CD4-positive, alpha-beta T cell (primary cell): ENCODE measurements at regions not wholly inside any gene's neighbourhood (a gene's known extent, or its start where the extent isn't known, plus 50 kb on each side); places are given as distances from the start of the nearest gene placed in this dataset.

Experiments used
- ATAC-seq: fragments of 200-7000 bp; cut with Tn5 transposase; one replicate; pipeline ENCODE4 v1.10.0; 2022; ENCODE audit warnings: mild to moderate bottlenecking; ENCODE audit not compliant: poor library complexity
- CTCF ChIA-PET: fragments of 350-600 bp; sonication (Branson Sonifier 250); formaldehyde crosslinking; loops from one replicate; lab custom pipeline; 2021; ENCODE audit warnings: antibody characterized with exemption, inconsistent platforms; lab: Charles Lee
- POLR2A ChIA-PET: fragments of 350-600 bp; sonication (Branson Sonifier 250); formaldehyde crosslinking; loops from one replicate; lab custom pipeline; 2021; ENCODE audit warnings: antibody characterized with exemption, inconsistent platforms; lab: Charles Lee
- DNase-seq, 14 experiments: peaks; one replicate each; pipeline ENCODE4 v3.0.0-alpha.2; 2013 to 2020; ENCODE audit warnings: mixed read lengths in 2 of 14
- H3K27ac ChIP-seq, 2 donors: one replicate each; pipeline versions ENCODE4 v1.5.1 to v1.7.0; 2013; ENCODE audit warnings: low read length in 2 of 2, low read depth in 1 of 2, mild to moderate bottlenecking in 1 of 2
- H3K27me3 ChIP-seq, 2 experiments: 1 replicate in 1 of 2; 2 replicates in 1 of 2; pipeline versions ENCODE4 v1.6.1 to v1.7.0; 2013; ENCODE audit warnings: low read length in 2 of 2, control low read depth in 1 of 2, mild to moderate bottlenecking in 1 of 2, moderate library complexity in 1 of 2; ENCODE audit not compliant: insufficient read depth in 2 of 2, control insufficient read depth in 1 of 2
- H3K36me3 ChIP-seq: one replicate; pipeline ENCODE4 v1.6.1; 2013; ENCODE audit warnings: low read length, control low read depth; ENCODE audit not compliant: insufficient read depth
- H3K4me1 ChIP-seq: one replicate; pipeline ENCODE4 v1.6.1; 2013; ENCODE audit warnings: low read length, control low read depth; ENCODE audit not compliant: insufficient read depth
- H3K4me3 ChIP-seq: one replicate; pipeline ENCODE4 v1.5.1; 2013; ENCODE audit warnings: mild to moderate bottlenecking, low read length, moderate library complexity
- H3K9me3 ChIP-seq, 2 experiments: 1 replicate in 1 of 2; 2 replicates in 1 of 2; pipeline versions ENCODE4 v1.6.1 to v1.7.0; 2013; ENCODE audit warnings: low read length in 2 of 2, mild to moderate bottlenecking in 2 of 2, control low read depth in 1 of 2, moderate library complexity in 1 of 2; ENCODE audit not compliant: control insufficient read depth in 1 of 2, insufficient read depth in 1 of 2
- H3K27ac Mint-ChIP-seq: one replicate; pipeline ENCODE4 v1.8.0; 2020; ENCODE audit warnings: mixed read lengths
- H3K27me3 Mint-ChIP-seq: one replicate; pipeline ENCODE4 v1.8.0; 2021; ENCODE audit warnings: mixed read lengths
- H3K36me3 Mint-ChIP-seq: one replicate; pipeline ENCODE4 v1.8.0; 2021; ENCODE audit warnings: low read depth, mixed read lengths
- H3K4me1 Mint-ChIP-seq: one replicate; pipeline ENCODE4 v1.8.0; 2021; ENCODE audit warnings: low read depth, mixed read lengths
- H3K4me3 Mint-ChIP-seq: one replicate; pipeline ENCODE4 v1.8.0; 2020; ENCODE audit warnings: mild to moderate bottlenecking, mixed read lengths
- H3K9me3 Mint-ChIP-seq: one replicate; pipeline ENCODE4 v1.8.0; 2020; ENCODE audit warnings: mixed read lengths
- intact Hi-C, 2 experiments: fragments of 100-400 bp; cut with DNase I in 1 of 2; cut with micrococcal nuclease in 1 of 2; formaldehyde crosslinking; loops; one replicate each; pipeline versions ENCODE4 v1.15.1 to v1.9.0; 2023 to 2025; cut with DNase I, micrococcal nuclease
- TF ChIP-seq, protein P1 (sequence below): fragments of 200-600 bp; IDR thresholded peaks from one replicate; pipeline ENCODE4 v1.8.0; 2022; ENCODE audit warnings: antibody characterized with exemption, mild to moderate bottlenecking

DNA sequence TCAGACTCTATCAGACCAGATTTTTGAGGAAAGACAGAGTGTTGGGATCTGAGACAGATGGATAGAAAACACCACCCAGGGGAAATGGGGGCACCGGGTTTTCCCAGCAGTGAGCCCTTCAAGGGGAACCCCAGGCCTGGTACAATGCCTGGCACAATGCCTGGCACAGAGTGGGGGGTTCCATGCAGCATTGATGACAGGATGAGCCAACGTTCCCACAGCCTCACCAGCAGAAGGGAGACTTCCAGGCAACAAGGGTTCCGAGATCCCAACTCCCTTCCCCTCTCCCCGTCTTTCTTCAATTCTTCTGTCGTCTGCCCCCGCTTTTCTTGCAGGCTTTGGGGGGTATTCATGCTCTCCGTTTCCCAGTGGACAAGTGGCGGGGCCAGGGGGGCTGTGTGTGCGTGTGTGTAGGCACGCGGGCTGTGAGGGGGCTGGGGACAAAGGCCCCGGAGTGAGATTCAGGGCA lies 132.1 kb upstream of the HAAO start:
- POLR2A ChIA-PET: no interaction called here
- CTCF ChIA-PET: no interaction called here
- H3K36me3 Mint-ChIP-seq: no peaks in the 10 kb centered on the region

DNA sequence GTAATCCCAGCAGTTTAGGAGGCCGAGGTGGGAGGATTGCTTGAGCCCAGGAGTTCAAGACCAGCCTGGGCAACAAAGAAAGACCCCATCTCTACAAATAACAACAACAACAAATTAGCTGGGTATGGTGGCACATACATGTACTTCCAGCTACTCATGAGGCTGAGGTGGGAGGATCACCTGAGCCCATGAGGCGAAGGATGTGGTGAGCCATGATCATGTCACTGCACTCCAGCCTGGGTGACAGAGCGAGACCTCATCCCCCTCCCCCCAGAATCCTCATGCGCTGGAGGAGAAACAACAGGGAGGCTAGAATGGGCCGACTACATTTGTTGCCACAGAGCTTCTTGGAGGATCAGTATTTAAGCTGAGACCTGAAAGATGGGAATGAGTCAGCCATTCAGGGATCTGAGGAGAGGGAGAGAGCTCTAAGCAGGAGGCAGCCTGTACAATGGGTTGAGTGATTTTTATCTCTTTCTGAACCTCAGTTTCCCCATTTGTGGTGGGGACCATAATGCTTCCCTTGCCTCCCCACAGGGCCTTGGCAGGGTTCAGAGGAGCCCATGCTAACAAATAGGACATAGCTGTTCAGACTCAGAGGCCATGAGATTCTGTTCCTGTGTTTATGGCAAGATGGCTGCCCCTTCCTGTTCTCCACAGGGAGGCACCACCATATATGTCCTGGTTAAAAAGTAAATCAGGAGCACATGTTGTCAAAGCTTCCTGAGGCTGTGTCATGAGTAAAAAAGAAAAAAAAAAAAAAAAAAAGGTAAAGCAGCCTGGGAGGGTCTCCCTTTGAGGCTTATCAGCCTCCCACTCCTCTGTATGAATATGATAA lies 131.4 kb upstream of the HAAO start:
- no peak for DNase-seq
- H3K27ac Mint-ChIP-seq: no peak overlapping the region

More for the DNA sequence above, 132.1 kb upstream of the HAAO start:
- TF ChIP-seq, protein P1, sequence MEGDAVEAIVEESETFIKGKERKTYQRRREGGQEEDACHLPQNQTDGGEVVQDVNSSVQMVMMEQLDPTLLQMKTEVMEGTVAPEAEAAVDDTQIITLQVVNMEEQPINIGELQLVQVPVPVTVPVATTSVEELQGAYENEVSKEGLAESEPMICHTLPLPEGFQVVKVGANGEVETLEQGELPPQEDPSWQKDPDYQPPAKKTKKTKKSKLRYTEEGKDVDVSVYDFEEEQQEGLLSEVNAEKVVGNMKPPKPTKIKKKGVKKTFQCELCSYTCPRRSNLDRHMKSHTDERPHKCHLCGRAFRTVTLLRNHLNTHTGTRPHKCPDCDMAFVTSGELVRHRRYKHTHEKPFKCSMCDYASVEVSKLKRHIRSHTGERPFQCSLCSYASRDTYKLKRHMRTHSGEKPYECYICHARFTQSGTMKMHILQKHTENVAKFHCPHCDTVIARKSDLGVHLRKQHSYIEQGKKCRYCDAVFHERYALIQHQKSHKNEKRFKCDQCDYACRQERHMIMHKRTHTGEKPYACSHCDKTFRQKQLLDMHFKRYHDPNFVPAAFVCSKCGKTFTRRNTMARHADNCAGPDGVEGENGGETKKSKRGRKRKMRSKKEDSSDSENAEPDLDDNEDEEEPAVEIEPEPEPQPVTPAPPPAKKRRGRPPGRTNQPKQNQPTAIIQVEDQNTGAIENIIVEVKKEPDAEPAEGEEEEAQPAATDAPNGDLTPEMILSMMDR: no peak
- intact Hi-C loops: no loop called here
- Histone ChIP-seq H3K4me1 (no peaks in the 10 kb centered on the region), H3K27ac (no peak overlapping the region), H3K4me3 (no peak overlapping the region), H3K9me3 (no peaks in the 10 kb centered on the region), H3K27me3 (no peaks in the 10 kb centered on the region), H3K36me3 (no peaks in the 10 kb centered on the region)
- no peak for ATAC-seq
- H3K4me1 Mint-ChIP-seq: no peaks in the 10 kb centered on the region
- no peak for DNase-seq
- no peaks in the 10 kb centered on the region for H3K9me3 Mint-ChIP-seq
- H3K27ac Mint-ChIP-seq: no peak overlapping the region
- no peak overlapping the region for H3K4me3 Mint-ChIP-seq
- H3K27me3 Mint-ChIP-seq: no peaks in the 10 kb centered on the region

DNA sequence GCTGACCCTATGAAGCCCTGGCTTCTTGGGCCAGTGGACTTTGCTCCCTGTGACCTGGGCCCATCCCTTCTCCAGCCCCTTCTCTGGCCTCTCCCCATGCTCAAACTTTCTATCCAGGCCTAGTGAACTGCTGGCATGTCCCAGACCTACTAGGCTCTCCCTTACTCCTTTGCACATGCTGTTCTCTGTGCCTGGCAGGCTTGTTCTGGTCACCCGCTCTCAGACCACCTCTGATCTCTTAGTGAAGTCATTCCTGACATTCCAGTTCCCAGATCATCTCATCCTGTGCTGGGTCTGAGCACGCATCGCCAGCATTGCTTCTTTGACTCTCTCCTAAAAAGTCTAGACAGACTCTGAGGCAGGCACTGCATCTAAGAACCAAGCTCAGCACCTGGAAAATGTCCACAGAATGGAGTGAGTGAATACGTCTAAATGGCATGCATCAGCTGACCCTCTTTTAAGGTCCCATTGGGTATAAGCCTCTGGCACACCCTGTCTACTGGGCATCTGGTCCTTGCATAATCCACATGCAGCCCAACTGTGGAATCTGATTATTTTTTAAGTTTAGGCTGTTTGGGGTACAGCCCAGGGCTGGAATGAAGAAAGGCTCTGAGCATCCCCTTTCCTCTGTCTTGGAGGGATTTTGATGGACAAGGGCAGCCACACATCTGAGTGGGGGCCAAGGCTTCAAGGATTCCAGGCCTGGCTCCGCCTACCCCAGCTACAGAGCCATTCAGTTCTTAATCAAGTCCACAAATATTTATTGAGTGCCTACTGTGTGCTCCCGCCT lies 130.6 kb upstream of the HAAO start:
- H3K4me1 Mint-ChIP-seq: no peaks in the 10 kb centered on the region
- no peaks in the 10 kb centered on the region for H3K9me3 Mint-ChIP-seq
- Histone ChIP-seq H3K27me3 (no peaks in the 10 kb centered on the region), H3K9me3 (no peaks in the 10 kb centered on the region), H3K4me3 (no peak overlapping the region), H3K4me1 (no peaks in the 10 kb centered on the region), H3K27ac (no peak overlapping the region), H3K36me3 (no peaks in the 10 kb centered on the region)
- CTCF ChIA-PET: no interaction called here
- POLR2A ChIA-PET: no interaction called here
- no peak overlapping the region for H3K27ac Mint-ChIP-seq
- DNase-seq (no peak), ATAC-seq (no peak)
- TF ChIP-seq, protein P1: no peak
- intact Hi-C loops: no loop called here
- H3K36me3 Mint-ChIP-seq: no peaks in the 10 kb centered on the region
- H3K27me3 Mint-ChIP-seq: no peaks in the 10 kb centered on the region
- H3K4me3 Mint-ChIP-seq: no peak overlapping the region

More for the DNA sequence above, 131.4 kb upstream of the HAAO start:
- no peak overlapping the region for H3K4me3 Mint-ChIP-seq
- no peaks in the 10 kb centered on the region for H3K9me3 Mint-ChIP-seq
- H3K27ac ChIP-seq: no peak overlapping the region
- no peaks in the 10 kb centered on the region for H3K36me3 ChIP-seq
- intact Hi-C loops: no loop called here
- H3K27me3 Mint-ChIP-seq: no peaks in the 10 kb centered on the region
- ChIA-PET POLR2A (no interaction called here), CTCF (no interaction called here)
- H3K36me3 Mint-ChIP-seq: no peaks in the 10 kb centered on the region
- no peak for ATAC-seq
- TF ChIP-seq, protein P1: no peak
- H3K4me1 ChIP-seq: no peaks in the 10 kb centered on the region
- H3K27me3 ChIP-seq: no peaks in the 10 kb centered on the region
- no peak overlapping the region for H3K4me3 ChIP-seq
- no peaks in the 10 kb centered on the region for H3K9me3 ChIP-seq
- no peaks in the 10 kb centered on the region for H3K4me1 Mint-ChIP-seq
